ENCODE measurements at regions not wholly inside any gene's neighbourhood (a gene's known extent, or its start where the extent isn't known, plus 50 kb on each side); places are given as distances from the start of the nearest gene placed in this dataset.

DNA sequence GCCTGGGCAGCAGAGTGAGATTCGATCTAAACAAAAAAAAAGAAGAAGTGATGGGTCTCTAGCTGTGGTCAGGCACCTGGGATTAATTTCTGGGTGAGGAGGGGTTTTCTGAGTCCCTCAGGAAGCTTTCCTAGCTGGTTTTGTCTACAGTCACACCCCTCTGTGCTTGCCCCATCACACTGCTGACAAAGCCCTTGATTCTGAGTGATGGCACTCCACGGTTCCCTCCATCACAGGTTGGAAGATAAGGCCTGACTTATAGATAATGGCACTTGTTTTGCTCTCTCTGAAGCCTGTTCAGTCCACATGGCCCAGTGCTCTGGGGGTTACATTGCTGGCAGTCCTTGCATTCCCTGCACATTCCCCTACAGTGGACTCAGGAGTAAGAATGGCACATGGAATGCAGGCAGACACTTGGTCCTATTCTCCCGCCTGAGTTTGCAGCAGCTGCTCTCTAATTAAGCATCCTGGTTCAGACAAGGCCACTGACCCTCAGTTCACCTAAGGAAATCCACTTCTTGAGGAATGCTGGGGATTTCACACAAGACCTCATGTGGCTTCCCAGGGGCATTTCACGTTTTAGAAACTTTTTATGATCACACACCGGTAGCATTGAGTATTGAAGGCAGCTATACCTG is 81.0 kb upstream of the NMNAT3 start:
- no peaks in the 10 kb centered on the region for H3K27me3 ChIP-seq (ENCODE audit: insufficient read depth, low read length)
- H3K9me3 ChIP-seq (ENCODE audit: insufficient read depth, low read depth, low read length) = no peaks in the 10 kb centered on the region
- H3K4me1 ChIP-seq (ENCODE audit: insufficient read depth, low read length) = no peaks in the 10 kb centered on the region
- no peak overlapping the region for H3K9ac ChIP-seq (ENCODE audit: low read depth, low read length)
- 77% methylated on average over 5 of the region's 5 CpGs for WGBS
- H3K27ac ChIP-seq (ENCODE audit: low read depth, low read length) = no peak overlapping the region
- no peaks in the 10 kb centered on the region for H3K36me3 ChIP-seq (ENCODE audit: insufficient read depth, low read length)
- H3K4me3 ChIP-seq (ENCODE audit: low read length) = no peak overlapping the region

- no peak overlapping the region for H3K27ac ChIP-seq (ENCODE audit: low read depth, low read length)
- no peaks in the 10 kb centered on the region for H3K4me1 ChIP-seq (ENCODE audit: insufficient read depth, low read length)
- H3K4me3 ChIP-seq (ENCODE audit: low read length) = no peak overlapping the region
- no peaks in the 10 kb centered on the region for H3K36me3 ChIP-seq (ENCODE audit: insufficient read depth, low read length)
- H3K9ac ChIP-seq (ENCODE audit: low read depth, low read length) = no peak overlapping the region
- H3K9me3 ChIP-seq (ENCODE audit: insufficient read depth, low read depth, low read length) = no peaks in the 10 kb centered on the region
- no peaks in the 10 kb centered on the region for H3K27me3 ChIP-seq (ENCODE audit: insufficient read depth, low read length)
Measured at GRCh38 chr3:139757448-139758030, 79.8 kb upstream of the NMNAT3 start.

DNA sequence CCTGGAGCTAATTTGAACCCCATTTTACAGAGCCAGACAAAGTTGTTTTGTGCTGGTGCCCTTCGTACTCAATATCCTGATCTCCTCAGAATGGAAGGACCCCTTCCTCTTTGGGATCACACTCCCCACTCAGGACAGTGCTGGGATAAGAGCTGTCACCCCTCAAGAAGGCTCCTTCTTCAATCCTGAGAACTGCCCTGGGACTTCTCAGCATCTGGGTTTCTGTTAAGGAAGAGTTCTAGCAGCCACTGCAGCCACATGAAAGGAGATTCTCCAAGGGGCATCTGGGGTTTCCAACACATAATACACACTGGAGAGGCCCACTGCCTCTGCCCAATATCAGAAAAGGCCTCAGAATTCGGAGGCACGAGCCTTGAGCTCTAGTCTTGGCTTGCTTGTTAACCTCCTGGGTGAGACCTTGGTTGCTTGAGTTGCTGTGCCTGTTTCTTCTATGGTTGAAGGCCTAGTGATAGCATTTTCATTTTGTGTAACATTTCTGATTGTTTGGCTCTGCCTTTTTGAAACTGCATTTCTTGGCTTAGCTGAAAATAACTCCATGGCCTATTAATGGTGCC is 78.8 kb upstream of the NMNAT3 start:
- Histone ChIP-seq H3K9me3 (ENCODE audit: insufficient read depth, low read depth, low read length) (no peaks in the 10 kb centered on the region), H3K9ac (ENCODE audit: low read depth, low read length) (no peak overlapping the region), H3K4me1 (ENCODE audit: insufficient read depth, low read length) (no peaks in the 10 kb centered on the region), H3K36me3 (ENCODE audit: insufficient read depth, low read length) (no peaks in the 10 kb centered on the region), H3K27ac (ENCODE audit: low read depth, low read length) (no peak overlapping the region), H3K4me3 (ENCODE audit: low read length) (no peak overlapping the region), H3K27me3 (ENCODE audit: insufficient read depth, low read length) (no peaks in the 10 kb centered on the region)
- WGBS = 93% methylated on average over 3 of the region's 3 CpGs

DNA sequence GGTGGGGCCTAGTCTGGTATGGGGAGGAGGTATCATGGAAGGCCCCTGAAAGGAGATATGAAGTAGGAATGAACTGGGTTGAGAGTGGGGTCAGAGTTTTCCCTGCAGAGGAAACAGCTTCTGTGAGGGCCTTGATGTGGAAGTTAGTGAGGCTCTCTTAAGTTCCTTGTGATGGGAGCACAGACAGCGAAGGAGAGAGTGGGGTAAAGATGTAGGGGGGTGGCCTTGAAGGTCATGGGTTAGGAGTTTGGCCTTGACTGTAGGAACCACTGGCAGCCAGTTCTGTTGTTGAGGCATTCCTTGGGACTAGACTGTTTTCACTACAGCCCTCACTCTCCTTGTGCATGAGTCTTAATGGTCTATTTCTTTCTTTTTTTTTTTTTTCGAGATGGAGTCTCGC is 77.8 kb upstream of the NMNAT3 start:
- no peak overlapping the region for H3K27ac ChIP-seq (ENCODE audit: low read depth, low read length)

DNA sequence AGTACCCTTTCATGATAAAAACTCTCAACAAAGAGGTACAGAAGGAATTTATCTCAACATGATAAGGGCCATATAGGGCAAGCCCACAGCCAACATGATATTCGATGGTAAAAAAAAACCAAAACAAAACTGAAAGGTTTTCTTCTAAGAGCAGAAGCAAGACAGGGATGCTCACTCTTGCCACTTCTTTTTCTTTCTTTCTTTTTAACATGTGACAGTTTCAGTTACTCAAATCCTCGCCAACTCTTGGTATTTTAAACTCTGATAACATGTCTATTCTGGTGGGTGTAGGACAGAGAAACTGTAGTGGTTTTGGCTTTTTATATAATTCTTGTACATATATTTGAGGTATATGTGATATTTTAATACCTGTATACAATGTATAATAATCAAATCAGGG is 74.0 kb upstream of the NMNAT3 start:
- Histone ChIP-seq H3K4me1 (ENCODE audit: insufficient read depth, low read length) (no peaks in the 10 kb centered on the region), H3K36me3 (ENCODE audit: insufficient read depth, low read length) (no peaks in the 10 kb centered on the region), H3K9me3 (ENCODE audit: insufficient read depth, low read depth, low read length) (peaks cover 2% of the 10 kb centered on the region; the same call in 1 of the 2 replicates), H3K27ac (ENCODE audit: low read depth, low read length) (no peak overlapping the region), H3K27me3 (ENCODE audit: insufficient read depth, low read length) (no peaks in the 10 kb centered on the region), H3K9ac (ENCODE audit: low read depth, low read length) (no peak overlapping the region), H3K4me3 (ENCODE audit: low read length) (no peak overlapping the region)
- 93% methylated on average over 1 of the region's 2 CpGs for WGBS

More for the DNA sequence above, 77.8 kb upstream of the NMNAT3 start:
- no peaks in the 10 kb centered on the region for H3K27me3 ChIP-seq (ENCODE audit: insufficient read depth, low read length)
- no peaks in the 10 kb centered on the region for H3K36me3 ChIP-seq (ENCODE audit: insufficient read depth, low read length)
- no peaks in the 10 kb centered on the region for H3K4me1 ChIP-seq (ENCODE audit: insufficient read depth, low read length)
- H3K9ac ChIP-seq (ENCODE audit: low read depth, low read length) = no peak overlapping the region
- H3K4me3 ChIP-seq (ENCODE audit: low read length) = no peak overlapping the region
- WGBS = 97% methylated on average over 3 of the region's 3 CpGs
- H3K9me3 ChIP-seq (ENCODE audit: insufficient read depth, low read depth, low read length) = no peaks in the 10 kb centered on the region

GRCh38 chr3:139746481-139746880 is 68.7 kb upstream of the NMNAT3 start:
- no peaks in the 10 kb centered on the region for H3K36me3 ChIP-seq (ENCODE audit: insufficient read depth, low read length)
- peaks cover 2% of the 10 kb centered on the region; the same call in 1 of the 2 replicates for H3K9me3 ChIP-seq (ENCODE audit: insufficient read depth, low read depth, low read length)
- peaks cover 11% of the 10 kb centered on the region for H3K4me1 ChIP-seq (ENCODE audit: insufficient read depth, low read length)
- H3K27me3 ChIP-seq (ENCODE audit: insufficient read depth, low read length) = no peaks in the 10 kb centered on the region
- H3K27ac ChIP-seq (ENCODE audit: low read depth, low read length) = no peak overlapping the region; the same call in 1 of the 2 replicates
- H3K4me3 ChIP-seq (ENCODE audit: low read length) = no peak overlapping the region
- no peak overlapping the region for H3K9ac ChIP-seq (ENCODE audit: low read depth, low read length)

DNA sequence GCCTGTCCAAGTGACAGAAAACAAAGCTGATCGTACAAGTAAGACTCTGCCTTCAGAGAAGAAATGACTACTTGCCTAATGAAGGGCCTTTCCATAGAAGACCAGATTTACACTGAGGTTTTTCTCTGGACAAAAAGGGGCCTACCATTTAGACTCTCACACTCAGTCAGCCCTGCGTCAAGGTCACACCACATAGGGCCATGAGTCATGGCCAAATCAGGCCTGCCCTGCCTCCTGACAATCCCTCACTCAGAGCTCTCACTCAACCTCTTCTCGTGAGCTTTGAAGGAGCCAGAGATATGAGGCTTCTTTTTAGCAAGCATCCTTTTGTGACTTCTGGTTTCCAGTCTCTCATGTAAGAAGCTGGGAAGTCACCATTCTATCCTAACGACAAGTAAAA is 68.1 kb upstream of the NMNAT3 start:
- H3K36me3 ChIP-seq (ENCODE audit: insufficient read depth, low read length) = no peaks in the 10 kb centered on the region
- H3K27me3 ChIP-seq (ENCODE audit: insufficient read depth, low read length) = no peaks in the 10 kb centered on the region
- H3K4me3 ChIP-seq (ENCODE audit: low read length) = no peak overlapping the region
- H3K27ac ChIP-seq (ENCODE audit: low read depth, low read length) = no peak overlapping the region
- H3K9me3 ChIP-seq (ENCODE audit: insufficient read depth, low read depth, low read length) = peaks cover 2% of the 10 kb centered on the region; the same call in 1 of the 2 replicates
- H3K9ac ChIP-seq (ENCODE audit: low read depth, low read length) = no peak overlapping the region
- H3K4me1 ChIP-seq (ENCODE audit: insufficient read depth, low read length) = peaks cover 11% of the 10 kb centered on the region
- 65% methylated on average over 3 of the region's 4 CpGs for WGBS

- WGBS = 88% methylated on average over 3 of the region's 3 CpGs
- H3K9me3 ChIP-seq (ENCODE audit: insufficient read depth, low read depth, low read length) = no peaks in the 10 kb centered on the region
Measured at GRCh38 chr3:139738697-139739096, 60.9 kb upstream of the NMNAT3 start.

GRCh38 chr3:139737682-139738361 is 60.0 kb upstream of the NMNAT3 start:
- no peak overlapping the region for H3K9ac ChIP-seq (ENCODE audit: low read depth, low read length)
- WGBS = 96% methylated on average over 7 of the region's 7 CpGs
- H3K9me3 ChIP-seq (ENCODE audit: insufficient read depth, low read depth, low read length) = no peaks in the 10 kb centered on the region
- H3K27me3 ChIP-seq (ENCODE audit: insufficient read depth, low read length) = no peaks in the 10 kb centered on the region
- no peaks in the 10 kb centered on the region for H3K4me1 ChIP-seq (ENCODE audit: insufficient read depth, low read length)
- no peaks in the 10 kb centered on the region for H3K36me3 ChIP-seq (ENCODE audit: insufficient read depth, low read length)
- no peak overlapping the region for H3K27ac ChIP-seq (ENCODE audit: low read depth, low read length)
- H3K4me3 ChIP-seq (ENCODE audit: low read length) = no peak overlapping the region

More at GRCh38 chr3:139738697-139739096, 60.9 kb upstream of the NMNAT3 start:
- H3K27ac ChIP-seq (ENCODE audit: low read depth, low read length) = no peak overlapping the region
- no peak overlapping the region for H3K4me3 ChIP-seq (ENCODE audit: low read length)
- H3K4me1 ChIP-seq (ENCODE audit: insufficient read depth, low read length) = no peaks in the 10 kb centered on the region
- no peak overlapping the region for H3K9ac ChIP-seq (ENCODE audit: low read depth, low read length)
- no peaks in the 10 kb centered on the region for H3K27me3 ChIP-seq (ENCODE audit: insufficient read depth, low read length)
- no peaks in the 10 kb centered on the region for H3K36me3 ChIP-seq (ENCODE audit: insufficient read depth, low read length)

DNA sequence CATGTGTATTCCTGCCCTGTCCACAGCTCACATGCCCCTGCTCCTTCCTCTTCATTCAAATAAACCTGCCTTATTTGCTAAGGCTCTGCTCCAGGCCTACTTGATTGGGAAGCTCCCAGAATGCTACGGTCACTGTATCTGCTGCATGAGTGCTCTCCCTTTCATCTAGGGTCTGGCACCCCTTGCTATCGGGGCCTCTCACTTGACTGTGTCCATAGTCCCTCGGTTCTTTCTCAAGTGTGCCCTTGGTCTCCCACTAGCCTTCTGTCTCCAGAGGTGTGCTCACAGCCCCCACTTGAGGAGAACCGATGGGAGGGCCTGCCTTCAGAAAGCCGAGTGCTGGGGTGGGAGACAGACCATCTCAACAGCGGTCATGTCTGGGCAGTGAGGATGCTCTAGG is 57.4 kb upstream of the NMNAT3 start:
- H3K36me3 ChIP-seq (ENCODE audit: insufficient read depth, low read length) = no peaks in the 10 kb centered on the region
- no peaks in the 10 kb centered on the region for H3K27me3 ChIP-seq (ENCODE audit: insufficient read depth, low read length)
- 82% methylated on average over 6 of the region's 6 CpGs for WGBS
- H3K9ac ChIP-seq (ENCODE audit: low read depth, low read length) = no peak overlapping the region
- no peaks in the 10 kb centered on the region for H3K4me1 ChIP-seq (ENCODE audit: insufficient read depth, low read length)
- H3K9me3 ChIP-seq (ENCODE audit: insufficient read depth, low read depth, low read length) = no peaks in the 10 kb centered on the region
- H3K27ac ChIP-seq (ENCODE audit: low read depth, low read length) = no peak overlapping the region
- no peak overlapping the region for H3K4me3 ChIP-seq (ENCODE audit: low read length)

DNA sequence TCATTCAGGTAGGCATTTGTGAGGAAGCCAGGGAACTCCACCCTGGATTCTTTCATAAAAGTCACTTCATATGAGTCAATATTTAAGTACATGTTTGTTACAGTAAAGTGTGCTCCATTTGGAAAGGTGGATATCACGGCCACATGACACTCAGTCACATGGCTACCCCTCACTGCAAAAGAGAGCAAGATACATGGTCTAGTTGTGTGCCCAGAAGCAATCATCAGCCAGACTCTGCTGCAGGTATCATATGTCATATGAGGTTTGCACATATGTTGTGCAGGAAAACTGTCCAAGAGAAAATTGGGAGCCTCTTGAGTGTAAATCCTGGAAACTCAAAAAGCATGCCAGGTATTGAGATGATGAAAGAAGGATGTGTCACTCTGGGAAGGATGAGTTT is 55.0 kb upstream of the NMNAT3 start:
- Histone ChIP-seq H3K9ac (ENCODE audit: low read depth, low read length) (no peak overlapping the region), H3K9me3 (ENCODE audit: insufficient read depth, low read depth, low read length) (no peaks in the 10 kb centered on the region), H3K27me3 (ENCODE audit: insufficient read depth, low read length) (no peaks in the 10 kb centered on the region), H3K4me1 (ENCODE audit: insufficient read depth, low read length) (no peaks in the 10 kb centered on the region), H3K36me3 (ENCODE audit: insufficient read depth, low read length) (no peaks in the 10 kb centered on the region), H3K4me3 (ENCODE audit: low read length) (no peak overlapping the region), H3K27ac (ENCODE audit: low read depth, low read length) (no peak overlapping the region)
- WGBS = 94% methylated on average over 1 of the region's 1 CpG

Data from HUES64 (cell line).